NCI-H345 treated with DMSO at 0.1 percent for 48 hours (cell line): ENCODE measurements at regions not wholly inside any gene's neighbourhood (a gene's known extent, or its start where the extent isn't known, plus 50 kb on each side); places are given as distances from the start of the nearest gene placed in this dataset.

ENCODE experiments used
- DNase-seq: peaks from one replicate; lab custom pipeline; 2025; ENCODE audit not compliant: unreplicated experiment; lab: John Stamatoyannopoulos, UW

DNA sequence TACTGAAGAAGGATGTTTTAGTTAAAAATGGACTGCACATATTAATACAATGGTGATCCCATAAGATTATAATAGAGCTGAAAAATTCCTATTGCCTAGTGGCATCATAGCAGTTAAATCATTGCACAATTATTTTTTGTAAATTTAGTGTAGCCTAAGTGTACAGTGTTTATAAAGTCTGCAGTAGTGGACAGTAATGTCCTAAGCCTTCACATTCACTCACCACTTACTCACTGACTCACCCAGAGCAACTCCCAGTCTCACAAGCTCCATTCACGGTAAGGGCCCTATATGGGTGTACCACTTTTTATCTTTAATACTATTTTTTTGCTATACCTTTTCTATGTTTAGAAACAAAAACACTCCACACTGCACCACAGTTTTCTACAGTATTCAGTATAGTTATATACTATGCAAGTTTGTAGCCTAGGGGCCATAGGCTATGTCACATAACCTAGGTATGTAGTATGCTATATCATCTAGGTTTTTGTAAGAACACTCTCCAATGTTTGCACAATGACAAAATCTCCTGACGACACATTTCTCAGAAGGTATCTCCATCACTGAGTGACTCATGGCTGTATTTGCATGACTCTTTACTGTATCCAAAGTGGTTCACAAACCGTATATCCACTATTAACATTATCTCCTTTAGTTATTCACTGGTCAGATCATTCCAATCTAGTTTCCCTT, 536.0 kb downstream of the KLF12 start:
- DNase-seq, result no peak

GRCh38 chr13:73596382-73596781, 537.6 kb downstream of the KLF5 start:
- no peak for DNase-seq

DNA sequence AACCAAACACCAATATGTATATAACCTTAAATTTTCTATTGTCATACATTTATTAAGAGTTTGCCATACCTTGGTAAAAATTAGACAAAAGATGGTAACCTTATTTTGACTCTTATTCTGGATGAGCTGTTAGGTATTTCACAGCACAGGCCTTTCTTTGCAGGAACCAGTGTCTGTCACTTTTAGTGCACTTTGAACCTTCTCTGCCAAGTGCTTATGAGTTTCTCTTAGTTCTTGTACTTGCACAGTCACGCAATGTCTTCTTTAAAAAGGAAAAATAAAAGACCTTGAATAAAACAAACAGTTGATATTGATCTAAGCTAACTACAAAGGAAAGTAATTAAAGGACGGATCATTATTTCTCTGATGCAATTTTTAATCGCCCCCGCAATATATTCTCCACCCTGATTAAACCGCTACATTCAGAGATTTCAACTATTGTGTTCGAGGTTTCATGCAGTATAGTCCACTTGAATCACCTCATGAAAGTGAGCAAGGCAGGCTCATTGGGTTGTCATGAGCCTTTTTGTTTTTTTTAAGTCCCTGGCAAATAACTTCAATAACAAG, 534.5 kb downstream of the KLF5 start:
- DNase-seq, result no peak

- DNase-seq, result no peak
Observed at GRCh38 chr13:73591861-73592260, 533.1 kb downstream of the KLF5 start.

DNA sequence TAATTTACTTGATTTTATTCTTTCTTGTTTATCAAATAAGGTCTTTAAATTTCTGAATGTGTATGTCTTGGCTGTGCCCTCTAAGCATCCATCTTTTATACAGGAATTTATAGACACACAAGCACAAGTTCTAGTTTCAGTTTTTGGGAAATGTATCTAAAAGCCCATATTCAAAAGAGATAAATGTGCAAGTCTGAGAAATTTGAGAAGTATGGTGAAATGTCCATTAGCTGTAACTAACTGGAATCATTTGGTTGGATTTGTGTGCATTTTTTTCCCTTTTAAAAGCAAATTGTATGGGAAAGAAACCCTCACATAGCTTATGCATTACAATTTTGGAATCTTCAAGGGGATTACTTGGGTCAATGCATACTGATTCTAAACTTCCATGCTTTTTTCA, 532.0 kb downstream of the KLF5 start:
- no peak for DNase-seq

GRCh38 chr13:73585236-73585635, 526.4 kb downstream of the KLF5 start:
- no peak for DNase-seq

DNA sequence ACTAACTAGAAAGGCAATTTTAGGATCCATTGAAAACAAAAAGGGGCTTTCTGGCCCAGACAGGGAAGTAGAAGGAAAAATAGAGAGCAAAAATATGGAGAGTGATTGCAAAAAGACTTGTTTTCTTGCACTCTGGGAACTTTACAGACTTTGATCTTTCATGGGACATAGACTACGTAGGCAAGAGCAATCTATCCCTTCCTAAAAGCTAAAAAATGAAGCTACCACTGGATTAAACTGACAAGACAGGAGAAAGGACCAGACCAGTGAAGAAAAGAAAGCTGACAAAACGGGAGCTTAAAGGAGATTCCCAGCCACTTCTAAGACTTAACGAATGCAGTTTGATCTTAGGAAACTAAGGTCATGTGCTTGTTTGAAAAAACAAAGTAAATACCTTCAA, 524.5 kb downstream of the KLF5 start:
- DNase-seq, result no peak

- DNase-seq, result no peak
Observed at GRCh38 chr13:73580513-73581267, 521.9 kb downstream of the KLF5 start.

DNA sequence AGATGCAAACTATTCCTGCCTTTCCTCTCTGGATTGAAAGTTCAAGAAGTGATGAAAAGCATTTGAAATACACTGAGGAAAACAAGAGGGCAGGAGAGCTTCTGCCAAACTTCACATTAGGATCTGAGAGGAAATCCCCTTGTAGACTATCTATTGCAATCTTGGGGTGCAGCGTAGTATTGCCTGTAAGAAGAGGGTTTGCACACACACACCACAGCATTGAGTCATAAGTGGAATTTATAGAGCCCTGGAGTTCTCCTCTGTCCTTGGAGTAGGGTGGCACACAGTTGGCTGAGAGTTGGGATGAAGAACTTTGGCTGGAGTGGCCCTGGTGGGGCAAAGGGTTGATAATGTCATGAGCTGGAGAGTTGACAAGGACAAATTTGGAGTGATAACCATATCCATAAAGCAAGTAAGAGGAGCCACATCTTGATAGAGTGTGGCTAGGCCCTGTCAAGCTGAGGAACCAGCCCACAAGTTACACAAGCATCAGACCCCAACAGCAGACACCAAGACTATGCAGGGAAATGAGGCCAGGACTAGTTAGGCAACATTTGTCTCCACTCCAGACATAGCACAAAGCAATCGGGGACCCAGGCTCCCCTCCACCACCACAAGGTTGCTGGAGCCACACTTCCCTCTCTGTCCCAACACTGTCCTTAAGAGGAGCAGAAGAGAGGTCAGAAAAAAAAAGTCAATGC, 520.9 kb downstream of the KLF5 start:
- no peak for DNase-seq

- no peak for DNase-seq
Observed at GRCh38 chr13:73578251-73578875, 519.6 kb downstream of the KLF5 start.

GRCh38 chr13:73576291-73576690, 517.5 kb downstream of the KLF5 start:
- no peak for DNase-seq

DNA sequence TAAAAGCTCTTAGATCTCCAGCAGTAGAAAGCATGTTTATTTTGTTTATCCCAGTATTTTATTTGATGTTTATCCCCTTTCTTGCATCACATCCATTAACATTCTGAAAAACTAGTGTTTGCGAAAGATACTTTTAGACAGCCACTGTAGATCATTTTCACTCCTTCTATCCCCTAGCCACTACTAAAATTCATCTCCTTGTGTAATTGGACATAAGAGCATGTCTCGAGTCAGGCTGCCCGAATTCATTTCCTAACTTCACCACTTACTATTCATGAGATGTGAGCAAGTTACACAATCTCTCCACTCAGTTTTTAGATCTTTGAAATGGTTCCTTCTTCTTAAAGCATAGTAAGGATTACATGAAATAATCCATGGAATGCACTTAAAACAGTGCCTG, 514.0 kb downstream of the KLF5 start:
- DNase-seq, result no peak

- no peak for DNase-seq
Observed at GRCh38 chr13:73571376-73571775, 512.6 kb downstream of the KLF5 start.

DNA sequence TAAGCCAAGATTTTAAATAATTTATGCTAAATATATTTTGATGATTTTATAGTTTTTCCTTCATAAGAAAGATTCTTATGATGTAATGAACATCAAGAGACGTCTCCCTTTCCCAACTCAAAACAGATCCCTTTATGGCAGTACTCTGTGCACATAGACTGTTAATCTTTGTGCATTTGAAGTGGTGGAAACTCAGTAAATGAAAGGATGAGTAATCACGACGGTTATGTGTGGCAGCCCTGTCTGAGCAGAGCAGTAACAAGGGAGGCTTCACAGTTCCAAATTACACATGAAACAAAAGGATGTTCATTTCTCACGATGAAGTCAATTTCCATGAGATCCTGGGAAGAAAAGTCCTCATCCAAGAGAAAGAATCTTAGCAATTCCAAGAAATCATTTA, 498.1 kb downstream of the KLF5 start:
- DNase-seq, result no peak

GRCh38 chr13:73556128-73556527, 497.3 kb downstream of the KLF5 start:
- no peak for DNase-seq

DNA sequence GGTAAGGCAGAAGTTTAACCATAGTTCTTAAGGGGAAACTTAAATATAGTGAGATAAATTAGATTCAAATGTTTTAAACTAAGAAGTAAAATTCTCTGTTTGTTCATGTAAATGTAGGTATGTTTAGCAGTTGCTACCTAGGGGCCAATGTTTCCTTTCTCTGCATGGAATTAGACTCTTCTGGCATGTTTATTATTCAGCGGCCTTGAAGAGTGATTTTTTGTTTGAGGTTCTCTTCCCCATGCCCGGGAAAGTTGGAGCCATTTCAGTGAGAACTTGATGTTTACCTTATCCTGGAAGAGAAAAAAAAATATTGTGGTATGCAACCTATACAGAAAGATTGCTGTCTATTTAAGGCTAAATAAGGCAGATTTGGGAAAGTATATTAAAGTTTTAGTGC, 492.9 kb downstream of the KLF5 start:
- no peak for DNase-seq

DNA sequence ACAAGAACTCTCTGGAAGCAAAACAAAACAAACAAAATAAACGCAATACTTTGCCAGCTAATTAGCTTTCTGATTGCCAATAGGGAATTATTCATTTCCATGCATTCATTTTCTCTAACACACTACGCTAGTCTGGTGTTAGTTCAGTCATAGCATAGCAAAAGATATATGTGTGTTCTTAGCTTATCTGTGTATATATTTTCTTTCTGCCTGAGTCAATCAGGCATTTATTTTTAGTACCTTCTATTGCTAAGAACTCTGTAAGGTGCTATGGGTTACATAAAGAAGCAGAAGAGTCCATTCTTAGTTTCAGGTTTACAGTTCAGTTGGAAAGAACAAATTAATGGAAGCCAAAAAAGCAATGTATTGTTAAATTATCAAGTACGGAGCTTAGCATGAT, 490.9 kb downstream of the KLF5 start:
- DNase-seq, result no peak

DNA sequence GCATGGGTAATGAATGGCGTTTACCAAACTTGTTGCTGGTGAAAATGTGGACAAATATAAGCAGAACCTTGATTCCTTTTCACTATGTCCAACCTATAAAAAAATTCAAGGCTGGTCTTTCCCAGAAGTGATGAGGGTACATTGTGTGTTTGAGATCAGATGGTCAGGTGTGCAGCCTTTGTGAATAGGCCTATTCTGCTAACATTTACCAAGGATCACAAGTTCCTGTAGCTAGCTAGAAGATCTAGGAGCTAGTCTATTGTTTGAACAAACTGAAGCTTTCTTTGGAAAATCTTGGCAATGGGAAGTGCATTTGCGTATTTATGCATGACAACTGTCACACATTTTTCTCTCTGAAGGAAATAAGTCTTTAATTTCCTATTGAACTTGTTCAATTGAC, 489.6 kb downstream of the KLF5 start:
- DNase-seq, result no peak

- no peak for DNase-seq
Observed at GRCh38 chr13:73547239-73547638, 488.4 kb downstream of the KLF5 start.

- no peak for DNase-seq
Observed at GRCh38 chr13:73544175-73544574, 485.4 kb downstream of the KLF5 start.

DNA sequence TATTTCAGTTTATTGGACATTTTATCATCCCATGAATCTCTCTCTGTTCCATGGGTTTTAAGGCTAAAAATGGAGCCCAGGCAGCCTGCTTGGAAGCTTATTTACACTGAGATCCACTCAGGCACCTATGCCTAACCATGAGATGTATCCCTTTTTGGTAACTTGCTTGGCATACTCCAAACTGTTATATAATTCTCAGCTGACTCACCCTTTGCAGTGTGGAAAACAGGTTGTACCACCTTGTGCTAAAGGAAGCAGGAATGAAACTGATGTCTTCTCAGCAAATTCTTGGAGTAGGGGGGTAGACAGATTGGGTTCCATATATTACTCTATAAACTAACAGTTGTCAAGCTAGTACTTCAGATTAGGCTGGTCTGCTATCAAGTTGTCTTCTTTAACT, 483.6 kb downstream of the KLF5 start:
- DNase-seq, result no peak
